ENCODE measurements at regions not wholly inside any gene's neighbourhood (a gene's known extent, or its start where the extent isn't known, plus 50 kb on each side); places are given as distances from the start of the nearest gene placed in this dataset.
A peak's percentile ranks its signal among the peaks of the same experiment; 100 is the strongest.

GRCh38 chr20:6395695-6396094 lies 272.9 kb upstream of the FERMT1 start:
- Histone ChIP-seq H3K27ac (no peak overlapping the region), H3K27me3 (no peaks in the 10 kb centered on the region), H3K4me1 (no peaks in the 10 kb centered on the region), H3K36me3 (no peaks in the 10 kb centered on the region), H3K4me3 (no peak overlapping the region), H3K9me3 (no peaks in the 10 kb centered on the region)
- intact Hi-C loops (cut with DNase I): no loop called here
- no peak for TF ChIP-seq CTCF (IDR thresholded peaks at IDR 0.05)
- DNase-seq (ENCODE audit: low spot score in 2 of 2): no peak

- DNase-seq (ENCODE audit: low spot score in 2 of 2): no peak
- no peak for TF ChIP-seq CTCF (IDR thresholded peaks at IDR 0.05)
- Histone ChIP-seq H3K4me3 (no peak overlapping the region), H3K4me1 (no peaks in the 10 kb centered on the region), H3K36me3 (no peaks in the 10 kb centered on the region), H3K27ac (no peak overlapping the region), H3K27me3 (no peaks in the 10 kb centered on the region), H3K9me3 (no peaks in the 10 kb centered on the region)
- intact Hi-C loops (cut with DNase I): no loop called here
Measured at GRCh38 chr20:6388671-6389197, 265.9 kb upstream of the FERMT1 start.

GRCh38 chr20:6384956-6385486 lies 262.2 kb upstream of the FERMT1 start:
- Histone ChIP-seq H3K36me3 (no peaks in the 10 kb centered on the region), H3K4me1 (no peaks in the 10 kb centered on the region), H3K27ac (no peak overlapping the region), H3K27me3 (no peaks in the 10 kb centered on the region), H3K4me3 (no peak overlapping the region), H3K9me3 (no peaks in the 10 kb centered on the region)
- intact Hi-C loops (cut with DNase I): no loop called here
- TF ChIP-seq CTCF (IDR thresholded peaks at IDR 0.05): no peak
- DNase-seq (ENCODE audit: low spot score in 2 of 2): no peak

GRCh38 chr20:6384380-6384779 lies 261.6 kb upstream of the FERMT1 start:
- Histone ChIP-seq H3K27ac (no peak overlapping the region), H3K4me3 (no peak overlapping the region), H3K36me3 (no peaks in the 10 kb centered on the region), H3K27me3 (no peaks in the 10 kb centered on the region), H3K9me3 (no peaks in the 10 kb centered on the region), H3K4me1 (no peaks in the 10 kb centered on the region)
- no peak for TF ChIP-seq CTCF (IDR thresholded peaks at IDR 0.05)
- no peak for DNase-seq (ENCODE audit: low spot score in 2 of 2)
- intact Hi-C loops (cut with DNase I): no loop called here

GRCh38 chr20:6381887-6382286 lies 259.1 kb upstream of the FERMT1 start:
- H3K27ac ChIP-seq: no peak overlapping the region
- H3K4me3 ChIP-seq: no peak overlapping the region
- no peaks in the 10 kb centered on the region for H3K36me3 ChIP-seq
- no peak for DNase-seq (ENCODE audit: low spot score in 2 of 2)
- H3K4me1 ChIP-seq: no peaks in the 10 kb centered on the region
- no peaks in the 10 kb centered on the region for H3K27me3 ChIP-seq
- peak in 2 of 3 experiments; percentile 20 to 38 for TF ChIP-seq CTCF (IDR thresholded peaks at IDR 0.05)
- intact Hi-C loops (cut with DNase I): no loop called here
- no peaks in the 10 kb centered on the region for H3K9me3 ChIP-seq

- no peak overlapping the region for H3K4me3 ChIP-seq
- no peak overlapping the region for H3K27ac ChIP-seq
- H3K4me1 ChIP-seq: no peaks in the 10 kb centered on the region
- no peak for TF ChIP-seq CTCF (IDR thresholded peaks at IDR 0.05)
- H3K27me3 ChIP-seq: no peaks in the 10 kb centered on the region
- H3K9me3 ChIP-seq: no peaks in the 10 kb centered on the region
- intact Hi-C loops (cut with DNase I): no loop called here
- DNase-seq (ENCODE audit: low spot score in 2 of 2): no peak
- no peaks in the 10 kb centered on the region for H3K36me3 ChIP-seq
Measured at GRCh38 chr20:6362245-6362644, 239.4 kb upstream of the FERMT1 start.
